ENCODE measurements at regions not wholly inside any gene's neighbourhood (a gene's known extent, or its start where the extent isn't known, plus 50 kb on each side); places are given as distances from the start of the nearest gene placed in this dataset.

- Histone ChIP-seq H3K9me3 (replicated peaks in 1 of 2; ENCODE audit: control insufficient read depth in 1 of 2, insufficient read depth in 1 of 2, low read length in 2 of 2) (peaks cover 6 to 10% of the 10 kb centered on the region in 2 donors), H3K27me3 (ENCODE audit: control insufficient read depth in 2 of 2, insufficient read depth in 2 of 2, low read length in 2 of 2) (no peaks in the 10 kb centered on the region), H3K9ac (ENCODE audit: insufficient read depth, low read length, poor library complexity, severe bottlenecking) (no peak overlapping the region), H3K79me2 (ENCODE audit: insufficient read depth, low read length) (no peaks in the 10 kb centered on the region), H3K36me3 (replicated peaks in 1 of 2; ENCODE audit: control insufficient read depth in 1 of 2, insufficient read depth in 2 of 2, low read length in 2 of 2) (no peaks in the 10 kb centered on the region), H3K27ac (ENCODE audit: low read depth in 1 of 2, low read length in 2 of 2) (no peak overlapping the region), H3K4me2 (replicated peaks; ENCODE audit: extremely low read depth, low read length, poor library complexity, severe bottlenecking) (no peak overlapping the region), H2AFZ (ENCODE audit: insufficient read depth, low read depth, low read length, poor library complexity, severe bottlenecking) (no peak overlapping the region), H3K4me1 (ENCODE audit: control insufficient read depth in 1 of 2, insufficient read depth in 2 of 2, low read length in 2 of 2) (peaks cover 0 to 7% of the 10 kb centered on the region in 2 donors), H3K4me3 (replicated peaks in 1 of 3; ENCODE audit: low read depth in 2 of 3, low read length in 3 of 3) (no peak overlapping the region), H4K20me1 (ENCODE audit: insufficient read depth, low read length) (no peaks in the 10 kb centered on the region)
- intact Hi-C loops (cut with micrococcal nuclease): no loop called here
- Mint-ChIP-seq H3K27ac (no peak overlapping the region), H3K36me3 (peaks cover 1 to 2% of the 10 kb centered on the region in 2 donors), H3K9me3 (peaks cover 5 to 20% (median 11%) of the 10 kb centered on the region in 7 donors), H3K4me1 (peaks cover 12% of the 10 kb centered on the region), H3K4me3 (no peak overlapping the region), H3K27me3 (ENCODE audit: low read depth in 3 of 3) (peaks cover 0 to 2% (median 1%) of the 10 kb centered on the region in 3 donors)
- WGBS (ENCODE audit: insufficient coverage): 98% methylated on average over 7 of the region's 7 CpGs
- DNase-seq: no peak
- no peak for TF ChIP-seq CTCF (IDR thresholded peaks at IDR 0.05)
Observed at GRCh38 chr5:61252643-61252925, 79.5 kb upstream of the ZSWIM6 start.

- H3K36me3 ChIP-seq (replicated peaks in 1 of 2; ENCODE audit: control insufficient read depth in 1 of 2, insufficient read depth in 2 of 2, low read length in 2 of 2): no peaks in the 10 kb centered on the region
- DNase-seq: no peak
- H3K27me3 ChIP-seq (ENCODE audit: control insufficient read depth in 2 of 2, insufficient read depth in 2 of 2, low read length in 2 of 2): no peaks in the 10 kb centered on the region
- Mint-ChIP-seq H3K9me3 (peaks cover 5 to 16% (median 11%) of the 10 kb centered on the region in 7 donors), H3K27me3 (ENCODE audit: low read depth in 3 of 3) (peaks cover 0 to 1% (median 0%) of the 10 kb centered on the region in 3 donors), H3K4me3 (no peak overlapping the region), H3K27ac (no peak overlapping the region), H3K36me3 (peaks cover 1 to 2% of the 10 kb centered on the region in 2 donors), H3K4me1 (peaks cover 12% of the 10 kb centered on the region)
- intact Hi-C loops (cut with micrococcal nuclease): no loop called here
- H3K9ac ChIP-seq (ENCODE audit: insufficient read depth, low read length, poor library complexity, severe bottlenecking): no peak overlapping the region
- no peaks in the 10 kb centered on the region for H3K79me2 ChIP-seq (ENCODE audit: insufficient read depth, low read length)
- no peak overlapping the region for H3K27ac ChIP-seq (ENCODE audit: low read depth in 1 of 2, low read length in 2 of 2)
- H2AFZ ChIP-seq (ENCODE audit: insufficient read depth, low read depth, low read length, poor library complexity, severe bottlenecking): no peak overlapping the region
- no peak overlapping the region for H3K4me2 ChIP-seq (replicated peaks; ENCODE audit: extremely low read depth, low read length, poor library complexity, severe bottlenecking)
- H3K4me1 ChIP-seq (ENCODE audit: control insufficient read depth in 1 of 2, insufficient read depth in 2 of 2, low read length in 2 of 2): peaks cover 0 to 7% of the 10 kb centered on the region in 2 donors
- no peaks in the 10 kb centered on the region for H4K20me1 ChIP-seq (ENCODE audit: insufficient read depth, low read length)
- 100% methylated on average over 3 of the region's 3 CpGs for WGBS (ENCODE audit: insufficient coverage)
- H3K4me3 ChIP-seq (replicated peaks in 1 of 3; ENCODE audit: low read depth in 2 of 3, low read length in 3 of 3): no peak overlapping the region
- H3K9me3 ChIP-seq (replicated peaks in 1 of 2; ENCODE audit: control insufficient read depth in 1 of 2, insufficient read depth in 1 of 2, low read length in 2 of 2): peaks cover 6 to 7% of the 10 kb centered on the region in 2 donors
- no peak for TF ChIP-seq CTCF (IDR thresholded peaks at IDR 0.05)
Observed at GRCh38 chr5:61253547-61253946, 78.5 kb upstream of the ZSWIM6 start.

Data from CD14-positive monocyte (primary cell).